Endothelial cell of umbilical vein (primary cell): ENCODE measurements at regions not wholly inside any gene's neighbourhood (a gene's known extent, or its start where the extent isn't known, plus 50 kb on each side); places are given as distances from the start of the nearest gene placed in this dataset.

Experiments used
- CTCF ChIP-seq, 2 donors: IDR thresholded peaks; 1 replicate in 1 of 2; 2 replicates in 1 of 2; pipeline ENCODE4 v1.5.1; 2011; ENCODE audit warnings: low read length in 2 of 2, mild to moderate bottlenecking in 2 of 2, moderate library complexity in 2 of 2, control low read depth in 1 of 2, inconsistent platforms in 1 of 2, low read depth in 1 of 2; ENCODE audit not compliant: insufficient read depth in 1 of 2; ENCODE audit errors: extremely low read depth in 1 of 2
- EZH2 ChIP-seq: IDR thresholded peaks from 2 replicates; pipeline ENCODE4 v1.6.1; 2012; ENCODE audit warnings: borderline replicate concordance, low read depth, mild to moderate bottlenecking, moderate library complexity, low read length, inconsistent platforms; ENCODE audit not compliant: severe bottlenecking
- MYC ChIP-seq: IDR thresholded peaks from one replicate; pipeline ENCODE4 v1.6.1; 2011; ENCODE audit warnings: mild to moderate bottlenecking, low read depth, low read length
- POLR2A ChIP-seq: IDR thresholded peaks from 2 replicates; pipeline ENCODE4 v1.6.1; 2012; ENCODE audit warnings: low read depth, mild to moderate bottlenecking, control low read depth, low read length
- POLR2AphosphoS5 ChIP-seq: IDR thresholded peaks from 2 replicates; pipeline ENCODE4 v1.6.1; 2012; ENCODE audit warnings: low read depth, mild to moderate bottlenecking, control low read depth, low read length, moderate library complexity; ENCODE audit not compliant: insufficient read depth

GRCh38 chr22:47267513-47268282 is 505.2 kb downstream of the TBC1D22A start:
- TF ChIP-seq EZH2 = no peak
- TF ChIP-seq MYC = no peak
- no peak for TF ChIP-seq CTCF (IDR thresholded peaks at IDR 0.05; ENCODE audit: extremely low read depth in 1 of 2, insufficient read depth in 1 of 2, low read depth in 1 of 2, low read length in 2 of 2)
- no peak for TF ChIP-seq POLR2A
- TF ChIP-seq POLR2AphosphoS5 = no peak
